ENCODE measurements at regions not wholly inside any gene's neighbourhood (a gene's known extent, or its start where the extent isn't known, plus 50 kb on each side); places are given as distances from the start of the nearest gene placed in this dataset.

- TF ChIP-seq CTCF (IDR thresholded peaks at IDR 0.05; ENCODE audit: control insufficient read depth, insufficient read depth, low read depth, low read length, missing control alignments), result no peak
- no peak overlapping the region for H3K4me3 ChIP-seq (ENCODE audit: control insufficient read depth, low read depth, low read length)
- DNase-seq (ENCODE audit: low read depth), result no peak
These were observed 77.6 kb upstream of the FRMD4B start for GRCh38 chr3:69463531-69463930.

GRCh38 chr3:69462826-69463100, 76.9 kb upstream of the FRMD4B start:
- TF ChIP-seq CTCF (IDR thresholded peaks at IDR 0.05; ENCODE audit: control insufficient read depth, insufficient read depth, low read depth, low read length, missing control alignments), result no peak
- no peak overlapping the region for H3K4me3 ChIP-seq (ENCODE audit: control insufficient read depth, low read depth, low read length)
- DNase-seq (ENCODE audit: low read depth), result no peak

- no peak overlapping the region for H3K4me3 ChIP-seq (ENCODE audit: control insufficient read depth, low read depth, low read length)
- DNase-seq (ENCODE audit: low read depth), result no peak
- no peak for TF ChIP-seq CTCF (IDR thresholded peaks at IDR 0.05; ENCODE audit: control insufficient read depth, insufficient read depth, low read depth, low read length, missing control alignments)
These were observed 76.3 kb upstream of the FRMD4B start for GRCh38 chr3:69462022-69462825.

DNA sequence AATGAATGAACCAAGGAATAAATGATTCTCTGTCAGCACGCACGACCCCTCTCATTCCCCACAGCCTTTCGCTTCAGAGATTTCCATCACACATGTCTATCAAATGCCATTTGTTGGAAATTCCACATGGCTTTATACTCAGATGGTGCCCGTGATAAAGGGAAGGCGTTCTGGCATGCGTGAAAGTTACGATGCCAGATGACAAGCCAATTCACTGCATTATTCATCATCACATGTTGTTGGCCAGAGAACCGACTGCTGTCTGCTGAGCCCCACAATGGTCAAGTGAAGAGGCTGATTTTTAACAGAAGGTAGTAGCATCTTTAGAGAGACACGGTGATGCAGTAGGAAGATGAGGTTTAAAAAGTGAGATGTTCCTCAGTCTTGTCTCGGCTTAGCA, 74.1 kb upstream of the FRMD4B start:
- H3K4me3 ChIP-seq (ENCODE audit: control insufficient read depth, low read depth, low read length), result no peak overlapping the region
- DNase-seq (ENCODE audit: low read depth), result no peak
- TF ChIP-seq CTCF (IDR thresholded peaks at IDR 0.05; ENCODE audit: control insufficient read depth, insufficient read depth, low read depth, low read length, missing control alignments), result no peak

GRCh38 chr3:69458803-69459365, 73.0 kb upstream of the FRMD4B start:
- no peak overlapping the region for H3K4me3 ChIP-seq (ENCODE audit: control insufficient read depth, low read depth, low read length)
- no peak for DNase-seq (ENCODE audit: low read depth)
- TF ChIP-seq CTCF (IDR thresholded peaks at IDR 0.05; ENCODE audit: control insufficient read depth, insufficient read depth, low read depth, low read length, missing control alignments), result no peak

- no peak for DNase-seq (ENCODE audit: low read depth)
- TF ChIP-seq CTCF (IDR thresholded peaks at IDR 0.05; ENCODE audit: control insufficient read depth, insufficient read depth, low read depth, low read length, missing control alignments), result no peak
- no peak overlapping the region for H3K4me3 ChIP-seq (ENCODE audit: control insufficient read depth, low read depth, low read length)
These were observed 70.7 kb upstream of the FRMD4B start for GRCh38 chr3:69456631-69457030.

Measured in AG09309 (cell line).